ENCODE measurements at regions not wholly inside any gene's neighbourhood (a gene's known extent, or its start where the extent isn't known, plus 50 kb on each side); places are given as distances from the start of the nearest gene placed in this dataset.

DNA sequence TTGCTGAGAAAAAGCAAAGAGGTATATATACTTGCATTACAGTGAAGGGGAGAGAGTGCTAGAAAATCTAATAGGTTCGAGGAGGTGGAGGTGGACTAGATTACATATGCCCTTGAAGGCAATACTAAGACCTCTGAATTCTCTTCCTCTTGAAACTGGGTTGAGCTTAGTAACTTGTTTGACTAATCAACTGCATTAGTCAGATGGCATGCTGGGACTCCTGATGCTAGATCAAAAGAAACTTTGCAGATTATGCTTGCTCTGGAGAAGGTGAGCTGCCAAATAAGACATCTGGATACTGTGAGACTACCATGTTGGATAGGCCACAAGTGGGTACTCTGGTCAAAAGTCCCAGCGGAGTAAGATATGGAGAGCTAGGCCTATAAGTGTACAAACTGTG is 331.3 kb downstream of the KLF5 start:
- TF ChIP-seq CTCF (IDR thresholded peaks at IDR 0.05; ENCODE audit: insufficient read depth, low read length, poor library complexity, severe bottlenecking), result no peak
- Histone ChIP-seq H3K4me3 (ENCODE audit: low read depth, low read length) (no peak overlapping the region), H3K27me3 (ENCODE audit: control insufficient read depth, insufficient read depth, low read length) (no peaks in the 10 kb centered on the region), H3K36me3 (ENCODE audit: control insufficient read depth, insufficient read depth, low read length) (no peaks in the 10 kb centered on the region)
- DNase-seq (ENCODE audit: low read depth), result no peak

- Histone ChIP-seq H3K27me3 (ENCODE audit: control insufficient read depth, insufficient read depth, low read length) (no peaks in the 10 kb centered on the region), H3K36me3 (ENCODE audit: control insufficient read depth, insufficient read depth, low read length) (no peaks in the 10 kb centered on the region), H3K4me3 (ENCODE audit: low read depth, low read length) (no peak overlapping the region)
- no peak for DNase-seq (ENCODE audit: low read depth)
- TF ChIP-seq CTCF (IDR thresholded peaks at IDR 0.05; ENCODE audit: insufficient read depth, low read length, poor library complexity, severe bottlenecking), result no peak
Measured at GRCh38 chr13:73388586-73388985, 329.8 kb downstream of the KLF5 start.

- H3K27me3 ChIP-seq (ENCODE audit: control insufficient read depth, insufficient read depth, low read length), result no peaks in the 10 kb centered on the region
- DNase-seq (ENCODE audit: low read depth), result no peak
Measured at GRCh38 chr13:73387318-73387717, 328.5 kb downstream of the KLF5 start.

DNA sequence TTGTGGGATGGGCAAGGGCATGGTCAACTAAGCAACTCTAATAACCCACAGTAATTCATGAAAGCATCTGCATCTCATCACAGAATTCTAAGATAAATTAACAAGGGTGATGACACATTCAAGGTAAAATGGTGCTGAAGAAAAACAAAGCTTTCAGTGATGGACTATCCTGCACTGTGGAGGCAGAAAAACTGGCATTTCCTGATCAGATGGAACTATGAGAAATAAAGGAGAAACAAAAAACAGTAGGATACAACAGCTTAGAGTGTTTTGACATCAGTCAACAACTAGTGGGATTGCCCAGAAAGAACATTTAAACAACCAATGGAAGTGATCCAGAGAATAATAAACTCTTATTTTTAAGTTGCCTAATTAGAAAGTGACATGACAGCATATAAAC is 327.0 kb downstream of the KLF5 start:
- no peak for DNase-seq (ENCODE audit: low read depth)
- no peak for TF ChIP-seq CTCF (IDR thresholded peaks at IDR 0.05; ENCODE audit: insufficient read depth, low read length, poor library complexity, severe bottlenecking)
- H3K36me3 ChIP-seq (ENCODE audit: control insufficient read depth, insufficient read depth, low read length), result no peaks in the 10 kb centered on the region
- no peaks in the 10 kb centered on the region for H3K27me3 ChIP-seq (ENCODE audit: control insufficient read depth, insufficient read depth, low read length)
- no peak overlapping the region for H3K4me3 ChIP-seq (ENCODE audit: low read depth, low read length)

More at GRCh38 chr13:73387318-73387717, 328.5 kb downstream of the KLF5 start:
- Histone ChIP-seq H3K36me3 (ENCODE audit: control insufficient read depth, insufficient read depth, low read length) (no peaks in the 10 kb centered on the region), H3K4me3 (ENCODE audit: low read depth, low read length) (no peak overlapping the region)
- TF ChIP-seq CTCF (IDR thresholded peaks at IDR 0.05; ENCODE audit: insufficient read depth, low read length, poor library complexity, severe bottlenecking), result no peak

GRCh38 chr13:73372666-73373627 is 314.1 kb downstream of the KLF5 start:
- H3K4me3 ChIP-seq (ENCODE audit: low read depth, low read length), result no peak overlapping the region
- no peak for TF ChIP-seq CTCF (IDR thresholded peaks at IDR 0.05; ENCODE audit: insufficient read depth, low read length, poor library complexity, severe bottlenecking)
- H3K36me3 ChIP-seq (ENCODE audit: control insufficient read depth, insufficient read depth, low read length), result no peaks in the 10 kb centered on the region
- no peak for DNase-seq (ENCODE audit: low read depth)
- H3K27me3 ChIP-seq (ENCODE audit: control insufficient read depth, insufficient read depth, low read length), result no peaks in the 10 kb centered on the region

Measured in kidney epithelial cell (primary cell).